NCI-H146 treated with DMSO at 0.1 percent for 48 hours (cell line): ENCODE measurements at regions not wholly inside any gene's neighbourhood (a gene's known extent, or its start where the extent isn't known, plus 50 kb on each side); places are given as distances from the start of the nearest gene placed in this dataset.
"Not testable (repeated sequence)": the region's sequence is repeated elsewhere in the genome, so short reads cannot be mapped to it uniquely, and the experiment has no call there.

Source experiments
- DNase-seq: peaks from one replicate; lab custom pipeline; 2025; ENCODE audit not compliant: unreplicated experiment; lab: John Stamatoyannopoulos, UW

- no peak for DNase-seq
These were observed 945.2 kb downstream of the GRID1 start for GRCh38 chr10:85421421-85421820.

DNA sequence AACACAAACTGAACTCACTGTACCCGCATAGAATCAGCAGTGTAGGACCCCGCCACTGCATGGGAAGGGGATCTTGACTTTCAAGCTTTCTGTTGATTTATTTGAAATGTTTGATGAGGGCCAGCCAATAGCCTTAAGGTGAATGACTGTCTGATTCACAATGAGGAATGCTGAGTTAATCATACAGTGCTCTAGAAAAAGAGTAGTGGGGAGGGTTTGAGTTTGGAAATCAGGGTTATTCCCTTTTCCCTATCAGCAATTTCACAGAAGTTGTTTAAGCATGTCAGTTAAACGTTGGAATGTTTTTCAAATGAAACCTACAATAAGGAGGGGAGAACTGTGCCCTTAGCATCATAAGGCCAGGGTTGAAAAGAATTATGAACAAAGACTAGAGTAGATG, 937.5 kb downstream of the GRID1 start:
- DNase-seq = no peak

DNA sequence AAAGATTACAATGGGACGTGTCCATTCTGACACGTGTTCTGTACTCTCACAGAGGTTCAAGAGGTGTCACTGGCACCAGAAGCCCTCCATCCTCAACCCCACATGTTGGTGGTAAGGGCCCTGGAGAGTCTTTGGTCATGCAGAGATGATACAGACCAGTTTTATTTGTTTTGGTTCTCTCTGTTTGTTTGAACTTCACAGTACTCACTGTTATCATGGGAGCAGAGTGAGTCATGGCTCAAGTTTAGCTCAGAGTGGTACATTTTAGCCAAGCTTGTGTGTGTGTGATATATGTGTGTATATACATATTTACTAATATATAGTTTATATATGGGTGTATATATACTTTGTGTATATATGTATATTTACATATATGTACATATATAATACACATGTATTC, 935.6 kb downstream of the GRID1 start:
- no peak for DNase-seq

DNA sequence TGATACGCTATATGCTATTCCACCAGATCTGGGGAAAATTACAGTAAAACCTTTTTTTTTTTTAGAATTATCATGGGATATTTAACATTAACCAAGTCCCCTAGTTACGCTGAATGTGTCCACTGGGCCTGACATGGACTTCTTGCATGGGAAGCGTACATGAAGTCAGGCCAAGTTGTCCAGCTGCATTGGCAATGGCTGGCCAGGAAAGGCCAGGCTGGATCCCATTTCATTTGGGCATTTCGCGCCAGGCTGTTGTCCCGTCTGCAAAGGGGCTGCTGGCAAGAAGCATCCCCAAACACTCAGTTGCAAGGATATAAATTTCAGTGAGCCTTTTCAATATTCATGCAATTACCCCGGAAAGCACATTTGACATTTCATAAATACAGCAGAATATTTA, 933.3 kb downstream of the GRID1 start:
- DNase-seq = no peak

DNA sequence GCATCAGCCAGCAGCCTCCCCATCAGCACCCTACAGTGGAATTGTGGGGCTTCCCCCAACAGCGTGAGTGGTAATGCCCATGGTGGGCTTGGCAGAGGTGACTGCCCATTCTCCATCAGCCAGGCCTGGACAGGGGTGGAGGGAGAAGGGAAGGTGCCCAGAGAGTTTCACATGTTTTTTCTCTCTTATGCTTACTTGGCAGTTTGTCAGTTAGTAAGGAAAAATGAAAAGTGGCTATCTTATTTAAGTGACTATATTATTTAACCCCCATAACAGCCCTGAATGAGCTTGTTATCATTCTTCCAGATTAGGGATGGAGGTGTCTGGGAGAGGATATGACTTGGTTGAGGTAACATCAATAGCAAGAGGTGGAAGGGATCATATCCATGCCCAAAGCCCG, 921.7 kb downstream of the GRID1 start:
- no peak for DNase-seq

- no peak for DNase-seq
These were observed 920.9 kb downstream of the GRID1 start for GRCh38 chr10:85445702-85446101.

GRCh38 chr10:85446827-85447226, 919.8 kb downstream of the GRID1 start:
- DNase-seq = no peak

DNA sequence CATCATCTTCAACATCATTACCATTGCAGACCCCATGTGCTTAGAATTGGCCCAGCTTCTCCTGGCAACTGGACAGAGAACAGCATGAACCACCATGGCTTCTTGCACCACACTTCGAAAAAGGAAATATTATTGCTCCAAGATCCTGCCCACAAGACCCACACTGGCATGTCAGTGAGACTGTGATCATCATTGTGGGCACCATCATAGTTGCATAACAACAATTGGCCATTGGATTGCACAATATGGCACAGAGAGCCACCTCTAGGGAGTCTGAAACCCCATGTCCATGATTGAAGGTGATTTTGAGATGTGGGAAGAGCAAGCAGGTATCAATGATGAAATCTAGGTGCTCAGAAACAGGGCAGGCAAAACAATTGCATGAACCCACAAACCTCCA, 918.9 kb downstream of the GRID1 start:
- DNase-seq = no peak

DNA sequence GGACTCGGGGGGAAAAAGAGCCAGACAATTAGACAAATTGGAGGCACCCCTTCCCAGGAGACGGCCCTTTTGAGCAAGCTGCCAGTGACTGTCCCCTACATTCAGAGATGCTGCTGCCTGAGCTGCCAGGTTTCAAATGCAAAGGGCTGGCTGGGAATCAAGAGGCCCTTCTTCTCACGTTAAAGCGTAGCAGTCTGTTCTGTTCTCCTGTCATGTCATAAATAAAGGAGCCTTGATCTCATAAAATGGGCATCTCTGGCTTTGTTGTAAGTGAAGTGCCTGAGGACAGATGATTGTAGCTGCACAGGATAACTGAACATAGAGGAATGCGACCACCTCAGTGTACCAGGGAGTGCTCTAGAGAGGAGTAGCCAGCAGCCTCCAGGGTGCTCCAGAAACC, 917.9 kb downstream of the GRID1 start:
- no peak for DNase-seq

GRCh38 chr10:85454386-85454785, 912.2 kb downstream of the GRID1 start:
- no peak for DNase-seq

DNA sequence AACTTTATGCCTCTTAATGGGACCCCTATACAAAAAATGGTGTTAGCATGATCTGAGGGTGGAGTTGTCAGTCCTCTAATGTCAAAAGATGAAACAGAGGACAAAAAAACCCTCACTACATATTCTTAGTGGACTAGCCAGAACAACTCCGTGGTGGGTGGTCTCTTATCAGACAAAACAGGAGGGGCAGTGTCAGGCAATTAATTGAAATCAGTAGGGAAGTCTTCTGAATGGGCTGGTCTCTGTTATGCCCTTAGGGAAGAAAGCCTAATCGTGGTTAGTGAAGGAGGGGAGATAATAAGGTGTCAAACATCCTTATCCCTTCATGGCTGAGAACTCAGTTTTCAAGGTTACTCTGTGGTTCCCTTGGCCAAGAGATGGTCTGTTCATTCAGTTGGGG, 909.4 kb downstream of the GRID1 start:
- peak; percentile 60 for DNase-seq

- no peak for DNase-seq
These were observed 908.3 kb downstream of the GRID1 start for GRCh38 chr10:85458324-85458723.

DNA sequence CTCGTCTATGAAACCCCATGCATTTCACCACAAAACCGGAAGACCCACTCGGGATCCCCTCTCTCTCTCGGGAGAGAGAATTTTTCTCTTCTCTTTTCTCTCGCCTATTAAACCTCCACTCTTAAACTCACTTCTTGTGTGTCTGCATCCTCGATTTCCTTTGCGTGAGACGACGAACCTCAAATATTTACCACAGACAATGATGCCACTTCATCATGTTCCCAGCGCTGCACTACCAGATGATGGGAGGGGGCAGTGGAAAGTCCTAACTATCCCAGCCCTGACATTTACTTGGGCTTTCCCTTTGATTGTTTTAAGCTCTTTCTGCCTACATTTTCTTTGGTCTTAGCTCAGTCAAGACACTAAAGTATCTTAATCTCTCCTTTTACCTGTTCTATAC, 906.7 kb downstream of the GRID1 start:
- DNase-seq = no peak

DNA sequence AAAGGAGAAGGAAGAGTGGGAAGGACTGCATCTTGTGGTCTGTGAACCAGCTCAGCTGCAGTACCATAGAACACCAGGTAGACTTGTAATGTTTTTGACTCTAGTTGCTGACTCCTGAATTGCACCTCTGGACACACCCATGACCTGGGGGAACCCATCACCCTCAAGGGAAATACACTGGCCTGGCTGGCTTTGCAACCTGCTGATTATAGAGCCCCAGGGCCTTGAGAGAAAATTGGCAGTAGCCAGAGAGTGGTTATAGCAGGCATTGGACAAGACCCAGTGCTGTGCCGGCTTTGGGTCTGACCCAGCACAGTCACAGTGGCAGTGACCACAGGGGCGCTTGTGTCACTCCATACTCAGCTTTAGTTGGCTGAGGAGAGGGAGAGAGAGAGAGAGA, 902.3 kb downstream of the GRID1 start:
- DNase-seq = no peak

GRCh38 chr10:85477979-85478378, 888.6 kb downstream of the GRID1 start:
- no peak for DNase-seq

DNA sequence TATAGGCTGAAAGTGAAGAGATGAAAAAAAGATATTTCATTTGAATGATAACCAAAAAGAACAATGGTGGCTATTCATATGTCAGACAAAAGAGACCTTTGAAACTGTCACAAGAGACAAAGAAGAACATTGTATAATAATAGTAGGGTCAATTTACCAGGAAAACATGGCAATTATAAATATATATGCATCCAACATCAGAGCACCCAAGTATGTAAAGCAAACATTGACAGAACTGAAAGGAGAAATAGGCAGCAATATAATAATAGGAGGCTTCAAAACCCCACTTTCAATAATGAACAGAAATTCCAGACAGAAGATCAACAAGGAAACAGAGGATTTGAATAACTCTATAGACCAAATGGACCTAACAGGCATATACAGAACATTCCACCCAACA, 876.2 kb downstream of the GRID1 start:
- DNase-seq = peak; percentile 56

DNA sequence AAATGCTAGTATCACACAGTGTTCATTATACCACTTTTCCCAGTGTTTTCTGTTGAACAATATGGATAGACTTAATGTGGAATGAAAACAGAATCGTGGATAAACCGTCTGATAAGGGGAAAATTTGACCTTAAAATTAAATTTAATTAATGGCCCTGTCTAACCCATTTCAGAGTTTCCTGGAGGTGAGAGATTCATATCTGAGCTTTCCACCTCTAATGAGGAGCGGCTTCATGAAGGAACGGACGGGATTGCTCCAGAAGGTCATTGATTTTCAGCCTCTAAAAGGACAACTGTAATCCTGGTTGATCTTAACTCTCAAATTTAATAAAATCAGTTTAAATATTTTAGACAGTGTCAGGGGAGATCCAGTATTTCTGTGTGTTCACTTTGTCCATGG, 874.9 kb downstream of the GRID1 start:
- no peak for DNase-seq

DNA sequence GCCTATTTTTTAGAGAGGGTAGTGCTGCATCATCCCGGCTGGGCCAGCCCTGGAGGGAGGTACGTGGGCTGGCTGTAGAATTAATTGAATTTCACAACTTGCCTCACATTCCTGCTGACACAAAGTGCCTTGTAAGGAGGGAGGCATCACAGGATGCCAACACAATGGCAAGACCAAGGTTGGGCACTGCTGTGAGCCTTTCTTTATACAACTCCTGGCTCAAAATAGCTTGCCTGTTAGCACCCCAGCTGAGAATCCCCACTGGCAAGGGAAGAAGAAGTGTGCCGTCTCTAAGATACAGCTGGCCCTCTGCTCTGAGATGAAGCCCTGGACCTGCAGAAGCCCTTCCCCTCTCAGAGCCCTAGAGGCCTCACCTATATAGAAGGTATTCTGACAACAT, 873.9 kb downstream of the GRID1 start:
- no peak for DNase-seq

DNA sequence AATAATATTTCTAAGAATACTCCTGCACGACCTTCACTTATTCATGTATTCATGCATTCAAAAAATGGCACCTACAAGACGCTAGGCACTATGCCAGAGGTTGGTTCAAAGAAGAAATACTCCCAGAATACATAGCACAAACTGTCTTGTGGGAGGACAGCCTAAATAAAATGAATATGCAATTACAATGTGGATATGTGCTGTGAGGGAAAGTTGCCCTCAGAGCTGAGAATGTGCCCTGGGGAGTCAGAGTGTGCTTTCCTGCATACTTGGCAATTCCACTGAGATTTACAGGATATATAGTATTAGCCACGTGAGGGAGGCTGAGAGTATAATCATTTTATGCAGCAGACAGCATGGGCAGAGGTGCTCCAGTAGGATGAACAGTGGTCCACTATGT, 872.9 kb downstream of the GRID1 start:
- DNase-seq = no peak

DNA sequence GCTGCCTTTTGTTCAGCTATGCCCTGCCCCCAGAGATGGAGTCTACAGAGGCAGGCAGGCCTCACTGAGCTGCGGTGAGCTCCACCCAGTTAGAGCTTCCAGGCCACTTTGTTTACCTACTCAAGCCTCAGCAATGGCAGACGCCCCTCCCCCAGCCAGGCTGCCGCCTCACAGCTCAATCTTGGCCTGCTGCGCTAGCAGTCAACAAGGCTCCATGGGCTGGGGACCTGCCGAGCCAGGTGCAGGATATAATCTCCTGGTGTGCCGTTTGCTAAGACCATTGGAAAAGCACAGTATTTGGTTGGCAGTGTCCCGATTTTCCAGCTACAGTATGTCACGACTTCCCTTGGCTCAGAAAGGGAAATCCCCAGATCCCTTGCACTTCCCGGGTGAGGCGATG, 862.0 kb downstream of the GRID1 start:
- DNase-seq = not testable (repeated sequence)

- DNase-seq = no peak
These were observed 858.4 kb downstream of the GRID1 start for GRCh38 chr10:85508159-85508558.

GRCh38 chr10:85510682-85511081, 855.9 kb downstream of the GRID1 start:
- no peak for DNase-seq

- no peak for DNase-seq
These were observed 853.2 kb downstream of the GRID1 start for GRCh38 chr10:85513436-85513835.

DNA sequence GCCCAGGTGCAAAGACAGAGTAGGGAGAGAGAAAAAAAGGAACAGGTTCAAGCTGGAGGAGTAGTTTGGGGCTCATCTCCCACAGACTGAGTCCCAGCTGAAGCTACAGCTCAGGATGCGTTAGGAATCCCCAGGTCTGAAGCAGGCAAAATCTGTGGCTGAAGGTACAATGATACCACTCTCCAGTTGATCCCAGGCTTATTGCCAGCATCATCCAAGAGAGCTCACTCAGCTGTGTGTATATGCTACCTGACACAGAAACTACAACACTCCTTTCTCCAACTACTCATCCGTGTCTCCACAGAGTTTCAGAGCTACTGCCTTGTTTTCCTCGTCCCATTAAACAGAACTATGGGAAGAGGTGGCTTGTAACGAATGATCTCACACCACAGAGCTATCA, 851.3 kb downstream of the GRID1 start:
- no peak for DNase-seq
